ENCODE measurements at regions not wholly inside any gene's neighbourhood (a gene's known extent, or its start where the extent isn't known, plus 50 kb on each side); places are given as distances from the start of the nearest gene placed in this dataset.
"Not testable (repeated sequence)": the region's sequence is repeated elsewhere in the genome, so short reads cannot be mapped to it uniquely, and the experiment has no call there.

DNA sequence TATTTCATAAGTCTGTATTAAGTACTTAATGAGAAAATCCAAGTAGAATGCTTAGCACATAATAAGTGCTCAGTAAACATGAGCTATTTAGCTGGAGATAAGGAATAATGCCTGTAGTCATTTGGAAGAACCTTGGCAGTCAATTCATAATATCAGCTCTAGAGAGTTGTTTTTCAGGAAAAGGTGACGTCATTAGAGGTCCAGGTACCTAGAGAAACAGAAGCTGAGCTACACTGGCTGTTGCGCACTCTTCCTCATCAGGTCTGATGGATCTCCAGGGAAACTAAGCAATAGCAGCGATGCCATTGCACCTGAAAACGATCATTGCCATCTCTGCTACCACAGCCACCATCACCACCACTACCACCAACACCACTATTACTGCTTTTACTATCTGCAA lies 187.8 kb upstream of the PLD5 start:
- Mint-ChIP-seq H3K9me3 (peaks cover 6% of the 10 kb centered on the region), H3K4me1 (ENCODE audit: low read depth) (no peaks in the 10 kb centered on the region), H3K27ac (no peak overlapping the region), H3K27me3 (ENCODE audit: low read depth) (no peaks in the 10 kb centered on the region), H3K36me3 (ENCODE audit: low read depth) (no peaks in the 10 kb centered on the region), H3K4me3 (no peak overlapping the region)
- DNase-seq (ENCODE audit: low spot score), result no peak

DNA sequence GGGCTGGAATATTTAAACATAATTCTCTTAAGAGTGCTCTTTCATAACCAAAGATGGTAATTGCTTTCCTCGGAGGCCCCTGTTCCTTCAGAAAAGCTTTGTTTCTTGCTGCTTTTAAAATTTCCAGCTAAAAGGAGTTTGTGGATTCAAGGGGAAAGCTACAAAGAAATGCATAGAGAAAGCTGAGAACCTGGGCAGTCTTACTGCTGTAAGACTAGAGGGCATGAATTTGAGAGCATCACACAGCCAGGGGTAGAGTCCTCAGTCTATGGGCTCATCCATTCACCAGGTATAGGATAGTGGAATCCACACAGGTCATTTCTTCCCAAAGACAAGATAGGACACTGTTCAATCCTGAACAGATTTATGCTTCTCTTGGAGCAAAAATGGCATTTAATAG lies 186.3 kb upstream of the PLD5 start:
- no peak for DNase-seq (ENCODE audit: low spot score)
- Mint-ChIP-seq H3K4me1 (ENCODE audit: low read depth) (no peaks in the 10 kb centered on the region), H3K36me3 (ENCODE audit: low read depth) (no peaks in the 10 kb centered on the region), H3K4me3 (no peak overlapping the region), H3K27ac (no peak overlapping the region), H3K9me3 (peaks cover 6% of the 10 kb centered on the region), H3K27me3 (ENCODE audit: low read depth) (no peaks in the 10 kb centered on the region)

DNA sequence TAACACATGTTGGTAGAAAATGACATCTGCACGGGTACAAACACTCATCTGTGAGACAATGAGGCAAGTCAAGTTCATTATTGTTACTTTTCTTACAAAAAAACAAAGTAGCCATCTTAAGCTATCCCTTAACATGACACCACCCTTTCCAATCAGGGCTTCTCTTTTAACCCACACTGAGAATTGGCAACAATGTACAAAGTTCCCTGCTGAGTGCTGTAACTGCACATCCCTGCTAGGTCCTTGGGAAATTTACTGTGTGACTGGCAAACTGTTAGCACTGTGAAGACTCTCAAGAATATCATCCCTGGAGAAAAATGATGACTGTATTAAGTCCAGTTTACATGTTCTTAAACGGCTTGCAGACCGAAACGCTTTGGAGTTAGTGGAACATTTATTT lies 185.8 kb upstream of the PLD5 start:
- Mint-ChIP-seq H3K36me3 (ENCODE audit: low read depth) (no peaks in the 10 kb centered on the region), H3K9me3 (peaks cover 6% of the 10 kb centered on the region), H3K27me3 (ENCODE audit: low read depth) (no peaks in the 10 kb centered on the region), H3K4me1 (ENCODE audit: low read depth) (no peaks in the 10 kb centered on the region), H3K27ac (no peak overlapping the region), H3K4me3 (no peak overlapping the region)
- DNase-seq (ENCODE audit: low spot score), result no peak

DNA sequence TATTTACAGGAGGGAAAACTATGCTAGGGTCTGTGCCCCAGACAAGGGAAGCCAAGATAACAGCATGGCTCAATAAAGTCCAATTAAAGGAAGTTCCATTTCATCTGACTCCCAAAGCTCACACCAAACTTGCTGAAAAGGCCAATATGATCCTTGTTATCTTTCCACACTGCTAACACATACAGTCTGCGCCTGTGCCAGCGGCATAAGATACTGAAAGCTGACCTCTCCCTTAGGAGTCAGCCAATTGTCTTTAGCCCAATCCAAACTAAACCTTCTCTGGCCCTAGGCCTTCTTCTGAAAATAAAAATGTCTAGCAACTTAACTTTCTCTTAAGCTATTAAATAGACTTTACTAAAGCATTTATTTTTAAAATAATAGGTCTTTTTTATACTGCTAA lies 179.0 kb upstream of the PLD5 start:
- no peak for DNase-seq (ENCODE audit: low spot score)
- Mint-ChIP-seq H3K4me1 (ENCODE audit: low read depth) (no peaks in the 10 kb centered on the region), H3K36me3 (ENCODE audit: low read depth) (no peaks in the 10 kb centered on the region), H3K9me3 (no peaks in the 10 kb centered on the region), H3K27ac (no peak overlapping the region), H3K4me3 (no peak overlapping the region), H3K27me3 (ENCODE audit: low read depth) (no peaks in the 10 kb centered on the region)

DNA sequence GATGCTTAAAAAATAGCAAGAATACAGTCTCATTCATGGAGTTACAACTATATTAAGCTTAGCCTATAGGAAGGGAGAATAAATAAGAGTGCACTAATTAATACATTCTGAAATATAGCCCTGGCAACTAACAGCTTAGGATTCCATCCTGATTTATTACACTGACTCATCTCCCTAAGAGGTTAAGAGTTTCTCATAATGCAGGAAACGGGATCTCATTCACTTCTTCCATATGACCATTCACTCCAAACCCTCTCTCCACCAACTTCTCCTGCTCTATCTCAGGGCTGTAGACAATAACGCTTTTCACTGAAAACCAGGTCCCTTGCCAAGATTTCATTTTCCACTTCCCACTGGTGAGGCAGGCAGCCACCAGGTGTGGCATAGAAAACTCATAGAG lies 168.5 kb upstream of the PLD5 start:
- no peaks in the 10 kb centered on the region for H3K27me3 Mint-ChIP-seq (ENCODE audit: low read depth)
- H3K4me3 Mint-ChIP-seq, result no peak overlapping the region
- no peak for DNase-seq (ENCODE audit: low spot score)
- H3K4me1 Mint-ChIP-seq (ENCODE audit: low read depth), result no peaks in the 10 kb centered on the region
- no peaks in the 10 kb centered on the region for H3K36me3 Mint-ChIP-seq (ENCODE audit: low read depth)
- no peak overlapping the region for H3K27ac Mint-ChIP-seq
- no peaks in the 10 kb centered on the region for H3K9me3 Mint-ChIP-seq

DNA sequence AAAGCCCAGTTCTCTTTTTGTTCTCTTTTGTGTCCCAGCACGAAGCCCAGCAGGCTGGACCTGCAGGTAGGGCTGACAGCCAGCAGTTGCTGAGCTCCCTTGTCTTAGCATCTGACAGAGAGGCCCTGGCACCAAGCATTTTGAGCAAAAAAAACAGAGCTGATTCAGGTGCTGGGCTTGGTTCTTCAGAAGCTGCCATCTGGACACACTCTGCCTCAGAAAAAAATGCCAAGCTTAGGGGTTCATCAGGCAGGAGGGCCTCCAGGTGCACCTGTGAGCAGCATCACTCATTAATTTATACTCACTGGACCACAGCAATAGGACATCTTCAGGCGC lies 167.1 kb upstream of the PLD5 start:
- Mint-ChIP-seq H3K27ac (no peak overlapping the region), H3K27me3 (ENCODE audit: low read depth) (no peaks in the 10 kb centered on the region), H3K4me3 (no peak overlapping the region), H3K36me3 (ENCODE audit: low read depth) (no peaks in the 10 kb centered on the region), H3K9me3 (no peaks in the 10 kb centered on the region), H3K4me1 (ENCODE audit: low read depth) (no peaks in the 10 kb centered on the region)
- DNase-seq (ENCODE audit: low spot score), result no peak

DNA sequence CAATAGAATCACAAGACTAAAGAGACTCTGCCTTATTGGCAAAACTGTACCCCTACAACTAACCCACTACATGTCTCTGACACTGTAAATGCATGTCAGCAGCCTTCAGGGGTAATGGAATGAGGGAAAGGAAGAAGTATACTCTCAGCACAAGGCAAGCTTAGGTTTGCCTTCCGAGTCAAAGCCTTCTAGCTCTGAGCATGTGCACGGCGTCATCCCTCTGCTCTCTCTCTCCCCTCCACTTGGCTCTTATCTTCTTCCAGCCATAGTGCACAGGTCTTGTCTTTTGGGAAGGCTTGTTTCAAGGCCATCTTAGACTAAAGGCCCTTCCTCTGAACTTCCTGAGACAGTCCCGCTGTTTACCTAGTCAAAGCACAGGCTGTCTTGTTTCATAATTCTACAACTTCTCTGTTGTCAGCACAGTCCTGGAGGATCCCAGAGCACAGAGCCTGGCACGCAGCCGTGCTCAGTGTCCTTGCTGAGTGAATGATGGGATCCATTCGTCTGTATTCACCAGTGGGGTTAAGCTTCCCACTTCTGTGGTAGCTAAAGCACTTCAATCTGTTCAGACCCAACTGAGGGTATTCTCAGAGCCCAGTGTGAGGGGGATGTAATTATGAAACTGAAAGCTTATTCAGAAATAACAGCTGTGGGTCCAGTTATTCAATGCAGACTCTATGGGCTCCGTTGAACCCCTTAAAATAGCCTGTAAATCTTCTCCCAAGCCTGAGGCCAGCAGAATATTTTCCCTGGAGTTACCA lies 166.5 kb upstream of the PLD5 start:
- Mint-ChIP-seq H3K9me3 (no peaks in the 10 kb centered on the region), H3K4me1 (ENCODE audit: low read depth) (no peaks in the 10 kb centered on the region), H3K27ac (no peak overlapping the region)

DNA sequence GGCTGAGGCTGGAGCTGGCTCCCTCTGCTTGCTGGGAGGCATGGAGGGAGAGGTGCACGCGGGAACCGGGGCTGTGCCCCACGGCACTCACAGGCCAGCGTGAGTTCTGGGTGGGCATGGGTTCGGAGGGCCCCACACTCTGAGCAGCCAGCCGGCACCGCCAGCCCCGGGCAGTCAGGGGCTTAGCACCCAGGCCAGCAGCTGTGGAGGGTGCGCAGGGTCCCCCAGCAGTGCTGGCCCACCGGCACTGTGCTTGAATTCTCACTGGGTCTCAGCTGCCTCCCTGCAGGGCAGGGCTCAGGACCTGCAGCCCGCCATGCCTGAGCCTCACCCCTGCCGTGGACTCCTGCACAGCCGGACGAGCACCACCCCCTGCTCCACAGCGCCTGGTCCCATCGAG lies 164.9 kb upstream of the PLD5 start:
- Mint-ChIP-seq H3K4me3 (no peak overlapping the region), H3K36me3 (ENCODE audit: low read depth) (no peaks in the 10 kb centered on the region), H3K27ac (no peak overlapping the region), H3K9me3 (no peaks in the 10 kb centered on the region), H3K27me3 (ENCODE audit: low read depth) (no peaks in the 10 kb centered on the region), H3K4me1 (ENCODE audit: low read depth) (no peaks in the 10 kb centered on the region)
- DNase-seq (ENCODE audit: low spot score), result no peak

More for the DNA sequence above, 166.5 kb upstream of the PLD5 start:
- no peaks in the 10 kb centered on the region for H3K36me3 Mint-ChIP-seq (ENCODE audit: low read depth)
- H3K27me3 Mint-ChIP-seq (ENCODE audit: low read depth), result no peaks in the 10 kb centered on the region
- no peak for DNase-seq (ENCODE audit: low spot score)
- no peak overlapping the region for H3K4me3 Mint-ChIP-seq

DNA sequence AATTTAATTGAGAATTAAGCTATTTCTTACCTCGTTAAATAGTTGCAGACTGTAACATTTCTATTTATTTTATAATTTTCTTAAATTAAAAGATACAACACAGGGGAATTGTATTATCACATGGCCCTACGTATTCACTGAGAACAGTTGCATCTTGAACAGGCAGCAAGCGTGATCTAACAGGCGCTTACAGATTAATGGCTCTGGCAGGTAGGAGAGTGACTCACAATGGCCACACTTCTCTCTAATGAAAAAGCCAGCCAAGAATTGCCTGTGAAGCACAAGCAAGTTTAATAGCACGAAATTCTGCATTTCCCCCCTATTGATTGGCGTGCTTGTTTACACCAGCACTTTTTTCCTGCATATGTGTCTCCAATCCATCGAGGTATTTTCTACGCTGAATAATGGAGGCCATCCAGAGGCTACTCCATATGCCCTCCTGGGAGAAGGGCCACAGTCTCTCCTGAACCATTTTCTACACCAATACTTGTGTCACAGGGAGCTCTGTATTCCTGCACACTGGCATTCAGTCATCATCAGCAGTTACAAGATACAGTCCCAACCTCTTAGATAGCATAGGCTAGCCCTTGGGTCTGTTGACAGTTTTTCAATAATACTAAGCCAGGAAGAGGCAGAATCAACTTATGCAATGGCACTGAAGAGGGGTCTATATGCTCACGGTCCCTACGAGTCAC lies 150.6 kb upstream of the PLD5 start:
- no peaks in the 10 kb centered on the region for H3K9me3 Mint-ChIP-seq
- H3K27me3 Mint-ChIP-seq (ENCODE audit: low read depth), result no peaks in the 10 kb centered on the region
- H3K27ac Mint-ChIP-seq, result no peak overlapping the region
- no peaks in the 10 kb centered on the region for H3K36me3 Mint-ChIP-seq (ENCODE audit: low read depth)
- H3K4me1 Mint-ChIP-seq (ENCODE audit: low read depth), result no peaks in the 10 kb centered on the region
- no peak for DNase-seq (ENCODE audit: low spot score)
- no peak overlapping the region for H3K4me3 Mint-ChIP-seq

DNA sequence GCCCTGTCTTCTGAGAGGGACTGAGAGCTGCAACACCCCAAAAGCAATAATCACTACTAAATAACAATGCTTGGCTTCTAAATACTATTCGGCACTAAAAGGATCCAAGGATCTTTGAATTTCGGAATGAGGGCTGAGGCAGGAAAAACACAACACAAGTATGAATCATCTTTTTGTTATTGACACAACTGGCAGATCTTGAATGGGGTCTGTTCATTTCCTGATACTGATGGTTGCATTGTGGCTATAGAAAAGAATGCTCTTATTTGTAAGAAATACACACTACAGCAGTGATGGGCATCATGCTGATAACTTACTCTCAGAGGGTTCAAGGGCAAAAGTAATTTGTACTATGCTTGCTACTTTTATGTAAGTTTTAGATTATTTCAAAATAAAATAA lies 149.2 kb upstream of the PLD5 start:
- no peak overlapping the region for H3K4me3 Mint-ChIP-seq
- H3K27ac Mint-ChIP-seq, result no peak overlapping the region
- H3K4me1 Mint-ChIP-seq (ENCODE audit: low read depth), result no peaks in the 10 kb centered on the region
- H3K36me3 Mint-ChIP-seq (ENCODE audit: low read depth), result no peaks in the 10 kb centered on the region
- H3K9me3 Mint-ChIP-seq, result no peaks in the 10 kb centered on the region
- DNase-seq (ENCODE audit: low spot score), result no peak
- no peaks in the 10 kb centered on the region for H3K27me3 Mint-ChIP-seq (ENCODE audit: low read depth)

DNA sequence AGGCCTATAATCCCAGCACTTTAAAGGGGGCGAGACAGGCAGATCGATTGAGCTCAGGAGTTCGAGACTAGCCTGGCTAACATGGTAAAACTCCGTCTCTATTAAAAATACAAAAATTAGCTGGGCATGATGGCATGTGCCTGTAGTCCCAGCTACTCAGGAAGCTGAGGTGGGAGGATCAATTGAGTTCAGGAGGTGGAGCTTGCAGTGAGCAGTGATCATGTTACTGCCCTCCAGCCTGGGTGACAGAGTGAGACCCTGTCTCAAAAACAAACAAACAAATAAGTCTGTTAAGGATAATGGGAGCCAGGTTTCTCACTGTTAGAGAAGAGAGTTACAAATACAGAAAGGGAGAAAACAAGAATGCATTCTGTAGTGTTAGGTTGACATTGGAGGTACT lies 148.7 kb upstream of the PLD5 start:
- H3K36me3 Mint-ChIP-seq (ENCODE audit: low read depth); DNase-seq (ENCODE audit: low spot score); H3K27me3 Mint-ChIP-seq (ENCODE audit: low read depth); H3K4me3 Mint-ChIP-seq; H3K4me1 Mint-ChIP-seq (ENCODE audit: low read depth); H3K9me3 Mint-ChIP-seq; H3K27ac Mint-ChIP-seq: not testable (repeated sequence)

DNA sequence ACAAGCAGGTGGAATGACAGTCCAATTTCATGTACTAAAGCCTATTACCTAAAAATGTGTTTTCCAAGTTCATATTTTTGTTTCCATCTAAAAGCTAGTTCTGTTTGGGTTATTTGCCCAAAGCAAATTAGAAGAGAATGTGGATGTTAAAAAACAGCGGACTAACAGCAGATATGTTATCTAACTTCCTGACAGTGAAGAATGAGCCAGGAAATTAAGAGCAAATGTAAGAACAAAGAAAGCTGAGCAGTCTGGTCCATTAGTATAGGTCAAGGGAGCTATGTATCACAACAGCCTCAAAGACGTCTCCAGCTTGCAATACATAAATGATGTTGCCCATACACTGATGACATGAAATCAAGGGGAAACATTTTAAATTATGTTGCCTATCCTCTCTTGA lies 145.5 kb upstream of the PLD5 start:
- no peaks in the 10 kb centered on the region for H3K9me3 Mint-ChIP-seq
- H3K4me3 Mint-ChIP-seq, result no peak overlapping the region
- no peaks in the 10 kb centered on the region for H3K36me3 Mint-ChIP-seq (ENCODE audit: low read depth)
- H3K27ac Mint-ChIP-seq, result no peak overlapping the region
- no peaks in the 10 kb centered on the region for H3K27me3 Mint-ChIP-seq (ENCODE audit: low read depth)
- DNase-seq (ENCODE audit: low spot score), result no peak
- H3K4me1 Mint-ChIP-seq (ENCODE audit: low read depth), result no peaks in the 10 kb centered on the region

DNA sequence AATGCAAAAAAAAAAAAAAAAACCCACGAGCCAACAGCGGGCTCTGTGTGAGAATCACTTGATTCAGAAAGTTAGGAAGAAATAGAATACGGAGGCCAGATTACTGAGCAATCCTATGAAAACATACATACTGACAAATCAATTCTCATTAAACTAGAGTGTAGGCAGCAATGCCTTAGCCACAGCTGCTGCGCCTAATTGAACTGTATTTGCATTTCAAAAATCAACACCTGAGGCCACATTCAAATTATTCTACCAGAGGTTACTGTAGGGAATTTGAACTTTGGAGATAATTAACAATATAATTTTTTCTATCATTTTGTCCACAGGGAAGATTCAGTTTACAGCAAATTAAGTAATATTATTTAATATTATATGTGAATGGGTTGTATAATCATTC lies 138.4 kb upstream of the PLD5 start:
- Mint-ChIP-seq H3K4me1 (ENCODE audit: low read depth) (no peaks in the 10 kb centered on the region), H3K27me3 (ENCODE audit: low read depth) (no peaks in the 10 kb centered on the region)

DNA sequence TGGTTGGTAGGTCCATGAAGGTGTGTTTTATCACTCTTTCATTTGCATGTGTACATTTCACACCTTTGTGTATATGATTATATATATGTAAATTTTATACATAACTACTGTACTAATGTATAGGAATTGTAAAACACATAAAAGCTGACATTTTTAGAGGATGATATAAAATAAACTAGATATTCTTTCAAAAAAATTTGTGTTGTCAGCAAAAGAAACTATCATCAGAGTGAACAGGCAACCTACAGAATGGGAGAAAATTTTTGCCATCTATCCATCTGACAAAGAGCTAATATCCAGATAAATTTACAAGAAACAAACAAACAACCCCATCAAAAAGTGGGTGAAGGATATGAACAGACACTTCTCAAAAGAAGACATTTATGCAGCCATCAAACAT lies 129.3 kb upstream of the PLD5 start:
- not testable (repeated sequence) for H3K36me3 Mint-ChIP-seq (ENCODE audit: low read depth); H3K27ac Mint-ChIP-seq; H3K27me3 Mint-ChIP-seq (ENCODE audit: low read depth); DNase-seq (ENCODE audit: low spot score); H3K4me1 Mint-ChIP-seq (ENCODE audit: low read depth); H3K9me3 Mint-ChIP-seq; H3K4me3 Mint-ChIP-seq

More for the DNA sequence above, 138.4 kb upstream of the PLD5 start:
- Mint-ChIP-seq H3K27ac (no peak overlapping the region), H3K36me3 (ENCODE audit: low read depth) (no peaks in the 10 kb centered on the region), H3K9me3 (no peaks in the 10 kb centered on the region), H3K4me3 (no peak overlapping the region)
- DNase-seq (ENCODE audit: low spot score), result no peak

DNA sequence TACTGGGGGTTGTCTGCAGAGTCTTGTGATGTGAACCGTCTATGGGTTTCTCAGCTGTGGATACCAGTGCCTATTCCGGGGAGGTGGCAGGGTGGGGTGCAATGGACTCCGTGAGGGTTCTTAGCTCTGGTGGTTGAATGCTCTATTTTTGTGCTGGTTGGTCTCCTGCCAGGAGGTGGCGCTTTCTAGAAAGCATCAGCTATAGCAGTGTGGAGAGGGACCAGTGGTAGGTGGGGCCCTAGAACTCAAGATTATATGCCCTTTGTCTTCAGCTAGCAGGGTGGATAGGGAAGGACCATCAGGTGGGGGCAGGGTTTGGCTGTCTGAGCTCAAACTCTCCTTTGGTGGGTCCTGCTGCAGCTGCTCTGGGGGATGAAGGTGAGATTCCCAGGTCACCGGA lies 127.3 kb upstream of the PLD5 start:
- H3K27me3 Mint-ChIP-seq (ENCODE audit: low read depth), result no peaks in the 10 kb centered on the region
- DNase-seq (ENCODE audit: low spot score), result no peak
- H3K9me3 Mint-ChIP-seq, result no peaks in the 10 kb centered on the region
- H3K4me1 Mint-ChIP-seq (ENCODE audit: low read depth), result no peaks in the 10 kb centered on the region
- H3K4me3 Mint-ChIP-seq, result no peak overlapping the region
- no peaks in the 10 kb centered on the region for H3K36me3 Mint-ChIP-seq (ENCODE audit: low read depth)
- H3K27ac Mint-ChIP-seq, result no peak overlapping the region
